Esophagus muscularis mucosa (tissue), 4 donors: ENCODE measurements at regions not wholly inside any gene's neighbourhood (a gene's known extent, or its start where the extent isn't known, plus 50 kb on each side); places are given as distances from the start of the nearest gene placed in this dataset.

ENCODE experiments used
- CTCF ChIP-seq, 3 experiments: fragments of 200-600 bp in 2 of 3; fragments of 450-650 bp in 1 of 3; sonication (generic) in 2 of 3; IDR thresholded peaks; one replicate each; pipeline ENCODE4 v1.5.1; 2017 to 2019; ENCODE audit warnings: antibody characterized with exemption in 3 of 3, mild to moderate bottlenecking in 2 of 3, moderate library complexity in 1 of 3
- EP300 ChIP-seq: sonication (generic); formaldehyde crosslinking; IDR thresholded peaks from one replicate; pipeline ENCODE4 v1.6.1; 2017; ENCODE audit warnings: antibody characterized with exemption
- POLR2A ChIP-seq: fragments of 450-650 bp; IDR thresholded peaks from one replicate; pipeline ENCODE4 v1.6.1; 2017; ENCODE audit warnings: antibody characterized with exemption, moderate library complexity, mild to moderate bottlenecking, low read depth
- POLR2AphosphoS5 ChIP-seq, 2 donors: sonication (generic); formaldehyde crosslinking; IDR thresholded peaks; one replicate each; pipeline ENCODE4 v1.6.1; 2017; ENCODE audit warnings: antibody characterized with exemption in 2 of 2

GRCh38 chr15:62346168-62346567 lies 181.1 kb upstream of the C2CD4B start:
- no peak for TF ChIP-seq POLR2A
- TF ChIP-seq CTCF (IDR thresholded peaks at IDR 0.05), result no peak
- TF ChIP-seq POLR2AphosphoS5 (IDR thresholded peaks at IDR 0.05), result no peak
- TF ChIP-seq EP300, result no peak
